ENCODE measurements at regions not wholly inside any gene's neighbourhood (a gene's known extent, or its start where the extent isn't known, plus 50 kb on each side); places are given as distances from the start of the nearest gene placed in this dataset.

GRCh38 chr7:132061937-132062336 lies 505.5 kb upstream of the PODXL start:
- H3K27me3 ChIP-seq (ENCODE audit: control insufficient read depth, insufficient read depth, low read length) = no peaks in the 10 kb centered on the region
- no peak for TF ChIP-seq CTCF (IDR thresholded peaks at IDR 0.05)
- H3K36me3 ChIP-seq (ENCODE audit: control insufficient read depth, insufficient read depth, low read length) = no peaks in the 10 kb centered on the region
- H3K9me3 ChIP-seq (ENCODE audit: control insufficient read depth, insufficient read depth, low read length) = no peaks in the 10 kb centered on the region
- H3K4me1 Mint-ChIP-seq = no peaks in the 10 kb centered on the region
- intact Hi-C loops (cut with micrococcal nuclease) = no loop called here
- no peak for DNase-seq
- no peak for ATAC-seq
- H3K9me3 Mint-ChIP-seq = no peaks in the 10 kb centered on the region
- 100% methylated on average over 2 of the region's 2 CpGs for WGBS (ENCODE audit: insufficient coverage)
- no peaks in the 10 kb centered on the region for H3K36me3 Mint-ChIP-seq
- H3K27ac ChIP-seq (ENCODE audit: low read length) = no peak overlapping the region
- H3K4me3 ChIP-seq (ENCODE audit: low read length) = no peak overlapping the region
- no peak overlapping the region for H3K27ac Mint-ChIP-seq
- no peak overlapping the region for H3K4me3 Mint-ChIP-seq
- peaks cover 12 to 42% of the 10 kb centered on the region in 2 donors for H3K27me3 Mint-ChIP-seq (ENCODE audit: low read depth in 2 of 2)
- H3K4me1 ChIP-seq (ENCODE audit: control insufficient read depth, insufficient read depth, low read length) = no peaks in the 10 kb centered on the region

DNA sequence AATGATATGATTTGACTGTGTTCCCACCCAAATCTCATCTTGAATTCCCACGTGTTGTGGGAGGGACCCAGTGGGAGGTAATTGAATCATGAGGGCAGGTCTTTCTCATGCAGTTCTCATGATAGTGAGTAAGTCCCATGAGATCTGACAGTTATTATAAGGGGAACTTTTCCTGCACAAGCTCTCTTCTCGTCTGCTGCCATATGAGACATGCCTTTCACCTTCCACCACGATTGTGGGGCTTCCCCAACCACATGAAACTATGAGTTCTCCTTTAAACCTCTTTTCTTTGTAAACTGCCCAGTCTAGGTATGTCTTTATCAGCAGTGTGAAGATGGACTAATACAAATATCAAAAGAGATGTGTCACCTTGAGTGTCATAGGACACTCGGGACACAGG lies 502.7 kb upstream of the PODXL start:
- Histone ChIP-seq H3K4me3 (ENCODE audit: low read length) (no peak overlapping the region), H3K4me1 (ENCODE audit: control insufficient read depth, insufficient read depth, low read length) (no peaks in the 10 kb centered on the region), H3K36me3 (ENCODE audit: control insufficient read depth, insufficient read depth, low read length) (no peaks in the 10 kb centered on the region), H3K27ac (ENCODE audit: low read length) (no peak overlapping the region), H3K9me3 (ENCODE audit: control insufficient read depth, insufficient read depth, low read length) (no peaks in the 10 kb centered on the region), H3K27me3 (ENCODE audit: control insufficient read depth, insufficient read depth, low read length) (no peaks in the 10 kb centered on the region)
- DNase-seq (no peak), ATAC-seq (no peak)
- intact Hi-C loops (cut with micrococcal nuclease) = no loop called here
- no peak for TF ChIP-seq CTCF (IDR thresholded peaks at IDR 0.05)
- H3K36me3 Mint-ChIP-seq = no peaks in the 10 kb centered on the region
- WGBS (ENCODE audit: insufficient coverage) = 37% methylated on average over 3 of the region's 4 CpGs
- no peaks in the 10 kb centered on the region for H3K4me1 Mint-ChIP-seq
- no peak overlapping the region for H3K27ac Mint-ChIP-seq
- H3K4me3 Mint-ChIP-seq = no peak overlapping the region
- H3K27me3 Mint-ChIP-seq (ENCODE audit: low read depth in 2 of 2) = peaks cover 13 to 46% of the 10 kb centered on the region in 2 donors
- H3K9me3 Mint-ChIP-seq = no peaks in the 10 kb centered on the region

GRCh38 chr7:132055336-132056120 lies 499.1 kb upstream of the PODXL start:
- Histone ChIP-seq H3K9me3 (ENCODE audit: control insufficient read depth, insufficient read depth, low read length) (no peaks in the 10 kb centered on the region), H3K36me3 (ENCODE audit: control insufficient read depth, insufficient read depth, low read length) (no peaks in the 10 kb centered on the region)
- no peak for ATAC-seq

More at GRCh38 chr7:132055336-132056120, 499.1 kb upstream of the PODXL start:
- 72% methylated on average over 9 of the region's 9 CpGs for WGBS (ENCODE audit: insufficient coverage)
- Histone ChIP-seq H3K4me3 (ENCODE audit: low read length) (no peak overlapping the region), H3K27ac (ENCODE audit: low read length) (no peak overlapping the region), H3K4me1 (ENCODE audit: control insufficient read depth, insufficient read depth, low read length) (no peaks in the 10 kb centered on the region), H3K27me3 (ENCODE audit: control insufficient read depth, insufficient read depth, low read length) (no peaks in the 10 kb centered on the region)
- intact Hi-C loops (cut with micrococcal nuclease) = no loop called here
- DNase-seq = no peak
- H3K4me1 Mint-ChIP-seq = no peaks in the 10 kb centered on the region
- H3K4me3 Mint-ChIP-seq = no peak overlapping the region
- H3K9me3 Mint-ChIP-seq = no peaks in the 10 kb centered on the region
- no peak for TF ChIP-seq CTCF (IDR thresholded peaks at IDR 0.05)
- H3K27ac Mint-ChIP-seq = no peak overlapping the region
- peaks cover 16 to 28% of the 10 kb centered on the region in 2 donors for H3K27me3 Mint-ChIP-seq (ENCODE audit: low read depth in 2 of 2)
- no peaks in the 10 kb centered on the region for H3K36me3 Mint-ChIP-seq
